HepG2 (cell line): ENCODE measurements at regions not wholly inside any gene's neighbourhood (a gene's known extent, or its start where the extent isn't known, plus 50 kb on each side); places are given as distances from the start of the nearest gene placed in this dataset.

Experiments
- ATAC-seq: fragments of 200-7000 bp; cut with Tn5 transposase; 3 replicates; pipeline ENCODE4 v1.9.1; 2020; ENCODE audit warnings: mild to moderate bottlenecking, moderate library complexity
- BruUV-seq: library from RNA; stranded (reverse); fragments of 400-500 nt; replicated peaks from 2 replicates; lab custom pipeline; 2021; lab: Mats Ljungman, UMichigan
- CTCF ChIA-PET: fragments of 300-600 bp; formaldehyde crosslinking; extraction: SDS; loops from one replicate; lab custom pipeline; 2021; ENCODE audit warnings: low total read pairs, inconsistent platforms, low intra/inter-chr PET ratio; lab: Yijun Ruan, JAX
- POLR2A ChIA-PET: fragments of 350-600 bp; sonication (Branson Sonifier 250); formaldehyde crosslinking; loops from one replicate; lab custom pipeline; 2020; ENCODE audit warnings: antibody characterized with exemption, inconsistent platforms; lab: Yijun Ruan, JAX
- DNase-seq: peaks from one replicate; pipeline ENCODE4 v3.0.0-alpha.2; 2015; ENCODE audit warnings: low spot score
- FAIRE-seq: peaks from 3 replicates; lab custom pipeline; 2011; peaks lifted over from hg19 to GRCh38; lab: Jason Lieb, UNC
- H2AFZ ChIP-seq: one replicate; pipeline ENCODE4 v1.6.1; 2011; ENCODE audit warnings: low read length, inconsistent platforms
- H3K27ac ChIP-seq: fragments of 300-600 bp; 3 replicates; pipeline ENCODE4 v1.8.0; 2011; ENCODE audit warnings: mixed run types, mild to moderate bottlenecking, mixed read lengths, low read length, inconsistent platforms; ENCODE audit not compliant: insufficient read depth; ENCODE audit errors: extremely low read length
- H3K27me3 ChIP-seq, 2 experiments: fragments of 200-600 bp in 1 of 2; 2 replicates in 1 of 2; 3 replicates in 1 of 2; pipeline versions ENCODE4 v1.6.0 to v1.8.0; 2011; ENCODE audit warnings: low read length in 2 of 2, mild to moderate bottlenecking in 2 of 2, moderate library complexity in 2 of 2, inconsistent platforms in 1 of 2; ENCODE audit not compliant: insufficient read depth in 2 of 2, control insufficient read depth in 1 of 2
- H3K36me3 ChIP-seq, 2 experiments: fragments of 200-600 bp in 1 of 2; replicated peaks in 1 of 2; 2 replicates in 1 of 2; 3 replicates in 1 of 2; pipeline versions ENCODE4 v1.5.1 to v1.8.0; 2011; ENCODE audit warnings: low read length in 2 of 2, inconsistent platforms in 1 of 2; ENCODE audit not compliant: insufficient read depth in 2 of 2, control insufficient read depth in 1 of 2
- H3K4me1 ChIP-seq: 2 replicates; pipeline ENCODE4 v1.5.1; 2012; ENCODE audit warnings: low read length, inconsistent platforms; ENCODE audit not compliant: insufficient read depth
- H3K4me2 ChIP-seq: 2 replicates; pipeline ENCODE4 v1.6.0; 2011; ENCODE audit warnings: low read depth, low read length, inconsistent platforms
- H3K4me3 ChIP-seq, 3 experiments: fragments of 200-600 bp in 1 of 3; sonication (generic), shearing (Covaris generic) in 1 of 3; replicated peaks in 1 of 3; 2 replicates each; pipeline ENCODE4 v1.5.1; 2011 to 2016; ENCODE audit warnings: low read length in 3 of 3, inconsistent platforms in 2 of 3, low read depth in 2 of 3, mild to moderate bottlenecking in 2 of 3, control low read depth in 1 of 3, mixed read lengths in 1 of 3; ENCODE audit not compliant: insufficient read depth in 1 of 3
- H3K79me2 ChIP-seq: one replicate; pipeline ENCODE4 v1.6.1; 2011; ENCODE audit warnings: low read length, inconsistent platforms; ENCODE audit not compliant: insufficient read depth
- H3K9ac ChIP-seq: 2 replicates; pipeline ENCODE4 v1.6.0; 2011; ENCODE audit warnings: mild to moderate bottlenecking, low read depth, low read length, inconsistent platforms; ENCODE audit not compliant: insufficient read depth
- H3K9me3 ChIP-seq: 2 replicates; pipeline ENCODE4 v1.5.1; 2012; ENCODE audit warnings: mild to moderate bottlenecking, low read length
- H4K20me1 ChIP-seq: 2 replicates; pipeline ENCODE4 v1.6.0; 2011; ENCODE audit warnings: inconsistent platforms, mild to moderate bottlenecking, low read length, moderate library complexity; ENCODE audit not compliant: insufficient read depth
- AKAP8 ChIP-seq: sonication (generic); formaldehyde crosslinking; IDR thresholded peaks from 2 replicates; pipeline ENCODE4 v1.5.1; 2020; ENCODE audit warnings: mild to moderate bottlenecking, missing genetic modification reagents
- ATF7 ChIP-seq, 2 experiments: fragments of 450-650 bp in 1 of 2; sonication (generic) in 1 of 2; formaldehyde crosslinking in 1 of 2; IDR thresholded peaks; 2 replicates each; pipeline versions ENCODE4 v1.4.0 to v1.6.1; 2016 to 2020; ENCODE audit warnings: antibody characterized with exemption in 1 of 2, mild to moderate bottlenecking in 1 of 2, missing genetic modification reagents in 1 of 2
- ATRX ChIP-seq: sonication (generic); formaldehyde crosslinking; IDR thresholded peaks from 2 replicates; pipeline ENCODE4 v1.4.0; 2020; ENCODE audit warnings: missing genetic modification reagents, borderline replicate concordance
- IKZF4 ChIP-seq: sonication (generic); formaldehyde crosslinking; IDR thresholded peaks from 2 replicates; pipeline ENCODE4 v1.5.1; 2020; ENCODE audit warnings: borderline replicate concordance, mild to moderate bottlenecking, low read depth, missing genetic modification reagents; ENCODE audit errors: not compliant biosample characterization
- MAF1 ChIP-seq: sonication (generic); formaldehyde crosslinking; IDR thresholded peaks from 2 replicates; pipeline ENCODE4 v1.5.0; 2020; ENCODE audit warnings: missing genetic modification reagents, borderline replicate concordance
- MYNN ChIP-seq: sonication (generic); formaldehyde crosslinking; IDR thresholded peaks from 2 replicates; pipeline ENCODE4 v1.4.0; 2020; ENCODE audit warnings: mild to moderate bottlenecking, low read depth, missing genetic modification reagents
- NFE2 ChIP-seq: sonication (generic); formaldehyde crosslinking; IDR thresholded peaks from 2 replicates; pipeline ENCODE4 v1.4.0; 2020; ENCODE audit warnings: missing genetic modification reagents
- PPARG ChIP-seq: conservative IDR thresholded peaks from 2 replicates; pipeline ENCODE4 v1.6.1; 2016; ENCODE audit warnings: missing biosample characterization, missing genetic modification reagents
- SOX5 ChIP-seq: IDR thresholded peaks from 2 replicates; pipeline ENCODE4 v1.6.1; 2016; ENCODE audit warnings: borderline replicate concordance
- SYNCRIP ChIP-seq: fragments of 200-400 bp; formaldehyde crosslinking; IDR thresholded peaks from 2 replicates; pipeline ENCODE4 v1.6.1; 2018; ENCODE audit warnings: mild to moderate bottlenecking, low read depth, low read length; ENCODE audit not compliant: insufficient read depth
- TOE1 ChIP-seq: sonication (generic); formaldehyde crosslinking; IDR thresholded peaks from 2 replicates; pipeline ENCODE4 v1.4.0; 2020; ENCODE audit warnings: mild to moderate bottlenecking, missing genetic modification reagents
- TRIM24 ChIP-seq: sonication (generic); formaldehyde crosslinking; IDR thresholded peaks from 2 replicates; pipeline ENCODE4 v1.8.0; 2022; ENCODE audit warnings: mild to moderate bottlenecking, missing genetic modification reagents
- ZBTB42 ChIP-seq: sonication (generic); formaldehyde crosslinking; IDR thresholded peaks from 2 replicates; pipeline ENCODE4 v1.5.0; 2020; ENCODE audit warnings: mild to moderate bottlenecking, missing genetic modification reagents
- WGBS: methylation state at CpG from one replicate; pipeline ENCODE4 v1.1.6; 2017; ENCODE audit warnings: low lambda C conversion rate; 5-methylcytosine and 5-hydroxymethylcytosine counted together
- in situ Hi-C: cut with HindIII; loops from 2 replicates; pipeline ENCODE4 v1.10.0; 2017; ENCODE audit warnings: low pct_unique_long_range_greater_than_20kb; ENCODE audit not compliant: extremely low pct_ligation_motif_present
- intact Hi-C: fragments of 100-400 bp; cut with micrococcal nuclease; formaldehyde crosslinking; loops from one replicate; pipeline ENCODE4 v1.10.0; 2022; ENCODE audit not compliant: unreplicated experiment
- TF ChIP-seq, protein P1 (sequence below): IDR thresholded peaks from 2 replicates; pipeline ENCODE4 v1.6.1; 2016
- TF ChIP-seq, protein P2 (sequence below): IDR thresholded peaks from 2 replicates; pipeline ENCODE4 v1.6.1; 2018; ENCODE audit warnings: missing genetic modification reagents, mild to moderate bottlenecking, missing compliant biosample characterization
- TF ChIP-seq, protein P3 (sequence below): sonication (generic); formaldehyde crosslinking; IDR thresholded peaks from 2 replicates; pipeline ENCODE4 v1.5.0; 2020; ENCODE audit warnings: mild to moderate bottlenecking, missing genetic modification reagents
- TF ChIP-seq, protein P4 (sequence below): sonication (generic); formaldehyde crosslinking; IDR thresholded peaks from 2 replicates; pipeline ENCODE4 v1.4.0; 2020; ENCODE audit warnings: mild to moderate bottlenecking, missing genetic modification reagents, borderline replicate concordance
- TF ChIP-seq, protein P5 (sequence below): sonication (generic); formaldehyde crosslinking; IDR thresholded peaks from 2 replicates; pipeline ENCODE4 v1.4.0; 2020; ENCODE audit warnings: mild to moderate bottlenecking, missing genetic modification reagents

DNA sequence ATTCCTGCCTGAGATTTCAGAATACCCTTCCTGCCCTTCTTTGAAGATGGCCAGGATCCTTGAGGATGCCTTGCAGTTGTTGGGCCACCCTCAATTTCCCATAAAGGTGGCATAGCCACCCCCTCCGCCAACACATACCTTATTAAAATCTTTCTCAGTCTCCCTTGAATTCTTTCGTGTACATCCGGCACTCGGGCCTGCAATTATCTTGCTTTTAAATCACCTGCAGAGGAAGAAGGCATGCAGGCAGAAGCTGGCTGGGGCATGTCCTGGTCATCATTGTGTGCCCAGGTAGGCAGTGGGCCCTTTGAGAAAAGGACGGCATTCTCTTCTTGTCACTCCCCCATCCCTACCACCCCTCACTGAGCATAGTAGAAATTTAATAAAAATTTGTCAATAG is 189.5 kb upstream of the LYZL1 start:
- Histone ChIP-seq H3K27me3 (no peaks in the 10 kb centered on the region), H2AFZ (no peak overlapping the region), H3K4me1 (peaks cover 4% of the 10 kb centered on the region), H3K36me3 (no peaks in the 10 kb centered on the region), H3K79me2 (no peaks in the 10 kb centered on the region), H3K9ac (no peak overlapping the region), H3K4me2 (no peak overlapping the region), H3K27ac (no peak overlapping the region), H4K20me1 (no peaks in the 10 kb centered on the region), H3K4me3 (no peak overlapping the region), H3K9me3 (no peaks in the 10 kb centered on the region)
- in situ Hi-C loops (no loop called here), intact Hi-C loops (no loop called here)
- ChIA-PET CTCF (no interaction called here), POLR2A (no interaction called here)
- BruUV-seq: no TSS peak
- no peak for FAIRE-seq
- WGBS: 51% methylated on average over 5 of the region's 5 CpGs
- no peak for ATAC-seq
- DNase-seq: no peak
- TF ChIP-seq TOE1 (CRISPR knock-in tag) (no peak), SOX5 (CRISPR knock-in tag) (no peak), TRIM24 (no peak), MAF1 (no peak), IKZF4 (CRISPR knock-in tag) (no peak), AKAP8 (no peak), ATRX (no peak), NFE2 (CRISPR knock-in tag) (no peak), ZBTB42 (CRISPR knock-in tag) (no peak), SYNCRIP (no peak), MYNN (no peak), ATF7 (IDR thresholded peaks at IDR 0.05) (no peak), ATF7 (CRISPR knock-in tag; IDR thresholded peaks at IDR 0.05) (no peak), PPARG (CRISPR knock-in tag) (no peak)
- TF ChIP-seq, protein P1, sequence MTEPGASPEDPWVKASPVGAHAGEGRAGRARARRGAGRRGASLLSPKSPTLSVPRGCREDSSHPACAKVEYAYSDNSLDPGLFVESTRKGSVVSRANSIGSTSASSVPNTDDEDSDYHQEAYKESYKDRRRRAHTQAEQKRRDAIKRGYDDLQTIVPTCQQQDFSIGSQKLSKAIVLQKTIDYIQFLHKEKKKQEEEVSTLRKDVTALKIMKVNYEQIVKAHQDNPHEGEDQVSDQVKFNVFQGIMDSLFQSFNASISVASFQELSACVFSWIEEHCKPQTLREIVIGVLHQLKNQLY: no peak
- TF ChIP-seq, protein P2, sequence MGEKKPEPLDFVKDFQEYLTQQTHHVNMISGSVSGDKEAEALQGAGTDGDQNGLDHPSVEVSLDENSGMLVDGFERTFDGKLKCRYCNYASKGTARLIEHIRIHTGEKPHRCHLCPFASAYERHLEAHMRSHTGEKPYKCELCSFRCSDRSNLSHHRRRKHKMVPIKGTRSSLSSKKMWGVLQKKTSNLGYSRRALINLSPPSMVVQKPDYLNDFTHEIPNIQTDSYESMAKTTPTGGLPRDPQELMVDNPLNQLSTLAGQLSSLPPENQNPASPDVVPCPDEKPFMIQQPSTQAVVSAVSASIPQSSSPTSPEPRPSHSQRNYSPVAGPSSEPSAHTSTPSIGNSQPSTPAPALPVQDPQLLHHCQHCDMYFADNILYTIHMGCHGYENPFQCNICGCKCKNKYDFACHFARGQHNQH (CRISPR knock-in tag): no peak
- TF ChIP-seq, protein P3, sequence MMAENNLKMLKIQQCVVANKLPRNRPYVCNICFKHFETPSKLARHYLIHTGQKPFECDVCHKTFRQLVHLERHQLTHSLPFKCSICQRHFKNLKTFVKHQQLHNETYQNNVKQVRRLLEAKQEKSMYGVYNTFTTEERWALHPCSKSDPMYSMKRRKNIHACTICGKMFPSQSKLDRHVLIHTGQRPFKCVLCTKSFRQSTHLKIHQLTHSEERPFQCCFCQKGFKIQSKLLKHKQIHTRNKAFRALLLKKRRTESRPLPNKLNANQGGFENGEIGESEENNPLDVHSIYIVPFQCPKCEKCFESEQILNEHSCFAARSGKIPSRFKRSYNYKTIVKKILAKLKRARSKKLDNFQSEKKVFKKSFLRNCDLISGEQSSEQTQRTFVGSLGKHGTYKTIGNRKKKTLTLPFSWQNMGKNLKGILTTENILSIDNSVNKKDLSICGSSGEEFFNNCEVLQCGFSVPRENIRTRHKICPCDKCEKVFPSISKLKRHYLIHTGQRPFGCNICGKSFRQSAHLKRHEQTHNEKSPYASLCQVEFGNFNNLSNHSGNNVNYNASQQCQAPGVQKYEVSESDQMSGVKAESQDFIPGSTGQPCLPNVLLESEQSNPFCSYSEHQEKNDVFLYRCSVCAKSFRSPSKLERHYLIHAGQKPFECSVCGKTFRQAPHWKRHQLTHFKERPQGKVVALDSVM (CRISPR knock-in tag): no peak
- TF ChIP-seq, protein P4, sequence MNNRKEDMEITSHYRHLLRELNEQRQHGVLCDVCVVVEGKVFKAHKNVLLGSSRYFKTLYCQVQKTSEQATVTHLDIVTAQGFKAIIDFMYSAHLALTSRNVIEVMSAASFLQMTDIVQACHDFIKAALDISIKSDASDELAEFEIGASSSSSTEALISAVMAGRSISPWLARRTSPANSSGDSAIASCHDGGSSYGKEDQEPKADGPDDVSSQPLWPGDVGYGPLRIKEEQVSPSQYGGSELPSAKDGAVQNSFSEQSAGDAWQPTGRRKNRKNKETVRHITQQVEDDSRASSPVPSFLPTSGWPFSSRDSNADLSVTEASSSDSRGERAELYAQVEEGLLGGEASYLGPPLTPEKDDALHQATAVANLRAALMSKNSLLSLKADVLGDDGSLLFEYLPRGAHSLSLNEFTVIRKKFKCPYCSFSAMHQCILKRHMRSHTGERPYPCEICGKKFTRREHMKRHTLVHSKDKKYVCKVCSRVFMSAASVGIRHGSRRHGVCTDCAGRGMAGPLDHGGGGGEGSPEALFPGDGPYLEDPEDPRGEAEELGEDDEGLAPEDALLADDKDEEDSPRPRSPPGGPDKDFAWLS (CRISPR knock-in tag): no peak
- TF ChIP-seq, protein P5, sequence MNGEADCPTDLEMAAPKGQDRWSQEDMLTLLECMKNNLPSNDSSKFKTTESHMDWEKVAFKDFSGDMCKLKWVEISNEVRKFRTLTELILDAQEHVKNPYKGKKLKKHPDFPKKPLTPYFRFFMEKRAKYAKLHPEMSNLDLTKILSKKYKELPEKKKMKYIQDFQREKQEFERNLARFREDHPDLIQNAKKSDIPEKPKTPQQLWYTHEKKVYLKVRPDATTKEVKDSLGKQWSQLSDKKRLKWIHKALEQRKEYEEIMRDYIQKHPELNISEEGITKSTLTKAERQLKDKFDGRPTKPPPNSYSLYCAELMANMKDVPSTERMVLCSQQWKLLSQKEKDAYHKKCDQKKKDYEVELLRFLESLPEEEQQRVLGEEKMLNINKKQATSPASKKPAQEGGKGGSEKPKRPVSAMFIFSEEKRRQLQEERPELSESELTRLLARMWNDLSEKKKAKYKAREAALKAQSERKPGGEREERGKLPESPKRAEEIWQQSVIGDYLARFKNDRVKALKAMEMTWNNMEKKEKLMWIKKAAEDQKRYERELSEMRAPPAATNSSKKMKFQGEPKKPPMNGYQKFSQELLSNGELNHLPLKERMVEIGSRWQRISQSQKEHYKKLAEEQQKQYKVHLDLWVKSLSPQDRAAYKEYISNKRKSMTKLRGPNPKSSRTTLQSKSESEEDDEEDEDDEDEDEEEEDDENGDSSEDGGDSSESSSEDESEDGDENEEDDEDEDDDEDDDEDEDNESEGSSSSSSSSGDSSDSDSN (CRISPR knock-in tag): no peak
